Activated CD4-positive, alpha-beta T cell treated with anti-CD3 and anti-CD28 coated beads, Interleukin-2, amount 10 ng/mL, durations not matched to agents 24 days and 14 days (primary cell): ENCODE measurements at regions not wholly inside any gene's neighbourhood (a gene's known extent, or its start where the extent isn't known, plus 50 kb on each side); places are given as distances from the start of the nearest gene placed in this dataset.
"Not testable (repeated sequence)": the region's sequence is repeated elsewhere in the genome, so short reads cannot be mapped to it uniquely, and the experiment has no call there.

Experiments
- DNase-seq: peaks from one replicate; pipeline ENCODE4 v3.0.0; 2022
- H3K27ac Mint-ChIP-seq: one replicate; pipeline ENCODE4 v1.8.0; 2022; ENCODE audit warnings: mild to moderate bottlenecking, mixed read lengths
- H3K27me3 Mint-ChIP-seq: one replicate; pipeline ENCODE4 v1.8.0; 2022; ENCODE audit warnings: mixed read lengths
- H3K36me3 Mint-ChIP-seq: one replicate; pipeline ENCODE4 v1.8.0; 2022; ENCODE audit warnings: low read depth, mild to moderate bottlenecking, mixed read lengths
- H3K4me1 Mint-ChIP-seq: one replicate; pipeline ENCODE4 v1.8.0; 2021; ENCODE audit warnings: mixed read lengths
- H3K4me3 Mint-ChIP-seq: one replicate; pipeline ENCODE4 v1.8.0; 2022; ENCODE audit warnings: mild to moderate bottlenecking, moderate library complexity, mixed read lengths
- H3K9me3 Mint-ChIP-seq: one replicate; pipeline ENCODE4 v1.8.0; 2021; ENCODE audit warnings: mixed read lengths
- intact Hi-C: fragments of 100-400 bp; cut with micrococcal nuclease; formaldehyde crosslinking; loops from one replicate; pipeline ENCODE4 v1.15.1; 2023

- Mint-ChIP-seq H3K27me3 (peaks cover 4% of the 10 kb centered on the region), H3K4me3 (no peak overlapping the region), H3K27ac (no peak overlapping the region), H3K36me3 (no peaks in the 10 kb centered on the region), H3K4me1 (no peaks in the 10 kb centered on the region), H3K9me3 (no peaks in the 10 kb centered on the region)
- no peak for DNase-seq
- intact Hi-C loops = no loop called here
These were observed 143.7 kb upstream of the NRP1 start for GRCh38 chr10:33478089-33478674.

GRCh38 chr10:33477291-33478088, 143.0 kb upstream of the NRP1 start:
- no peaks in the 10 kb centered on the region for H3K4me1 Mint-ChIP-seq
- DNase-seq = no peak
- H3K27me3 Mint-ChIP-seq = peaks cover 1% of the 10 kb centered on the region
- no peaks in the 10 kb centered on the region for H3K36me3 Mint-ChIP-seq
- no peak overlapping the region for H3K27ac Mint-ChIP-seq
- H3K4me3 Mint-ChIP-seq = no peak overlapping the region
- H3K9me3 Mint-ChIP-seq = no peaks in the 10 kb centered on the region
- intact Hi-C loops = no loop called here

- DNase-seq = no peak
- Mint-ChIP-seq H3K36me3 (no peaks in the 10 kb centered on the region), H3K4me1 (no peaks in the 10 kb centered on the region), H3K27ac (no peak overlapping the region), H3K9me3 (peaks cover 6% of the 10 kb centered on the region), H3K27me3 (peaks cover 5% of the 10 kb centered on the region), H3K4me3 (no peak overlapping the region)
- intact Hi-C loops = no loop called here
These were observed 142.3 kb upstream of the NRP1 start for GRCh38 chr10:33476757-33477273.

- Mint-ChIP-seq H3K27me3 (peaks cover 5% of the 10 kb centered on the region), H3K36me3 (no peaks in the 10 kb centered on the region), H3K4me1 (no peaks in the 10 kb centered on the region), H3K27ac (no peak overlapping the region), H3K9me3 (peaks cover 6% of the 10 kb centered on the region), H3K4me3 (no peak overlapping the region)
- intact Hi-C loops = no loop called here
- no peak for DNase-seq
These were observed 139.2 kb upstream of the NRP1 start for GRCh38 chr10:33473688-33474087.

GRCh38 chr10:33468006-33468405, 133.5 kb upstream of the NRP1 start:
- not testable (repeated sequence) for H3K4me1 Mint-ChIP-seq, H3K4me3 Mint-ChIP-seq

GRCh38 chr10:33465747-33466146, 131.3 kb upstream of the NRP1 start:
- H3K36me3 Mint-ChIP-seq = no peaks in the 10 kb centered on the region
- H3K27ac Mint-ChIP-seq = no peak overlapping the region
- no peak overlapping the region for H3K4me3 Mint-ChIP-seq
- no peak for DNase-seq
- intact Hi-C loops = no loop called here
- H3K27me3 Mint-ChIP-seq = peaks cover 2% of the 10 kb centered on the region
- no peaks in the 10 kb centered on the region for H3K4me1 Mint-ChIP-seq
- H3K9me3 Mint-ChIP-seq = no peaks in the 10 kb centered on the region

More at GRCh38 chr10:33468006-33468405, 133.5 kb upstream of the NRP1 start:
- H3K27me3 Mint-ChIP-seq, intact Hi-C loops, H3K9me3 Mint-ChIP-seq, H3K36me3 Mint-ChIP-seq, H3K27ac Mint-ChIP-seq, DNase-seq: not testable (repeated sequence)

GRCh38 chr10:33463011-33463410, 128.5 kb upstream of the NRP1 start:
- intact Hi-C loops = no loop called here
- no peak for DNase-seq
- Mint-ChIP-seq H3K9me3 (no peaks in the 10 kb centered on the region), H3K4me1 (no peaks in the 10 kb centered on the region), H3K27me3 (peaks cover 2% of the 10 kb centered on the region), H3K4me3 (no peak overlapping the region), H3K36me3 (no peaks in the 10 kb centered on the region), H3K27ac (no peak overlapping the region)

GRCh38 chr10:33461295-33461640, 126.8 kb upstream of the NRP1 start:
- no peak for DNase-seq
- intact Hi-C loops = no loop called here
- H3K27me3 Mint-ChIP-seq = no peaks in the 10 kb centered on the region
- no peaks in the 10 kb centered on the region for H3K4me1 Mint-ChIP-seq
- H3K36me3 Mint-ChIP-seq = no peaks in the 10 kb centered on the region
- no peaks in the 10 kb centered on the region for H3K9me3 Mint-ChIP-seq
- no peak overlapping the region for H3K27ac Mint-ChIP-seq
- H3K4me3 Mint-ChIP-seq = no peak overlapping the region

GRCh38 chr10:33460505-33461294, 126.2 kb upstream of the NRP1 start:
- no peak overlapping the region for H3K4me3 Mint-ChIP-seq
- H3K27me3 Mint-ChIP-seq = no peaks in the 10 kb centered on the region
- H3K27ac Mint-ChIP-seq = no peak overlapping the region
- no peaks in the 10 kb centered on the region for H3K36me3 Mint-ChIP-seq
- H3K9me3 Mint-ChIP-seq = no peaks in the 10 kb centered on the region
- no peak for DNase-seq
- no peaks in the 10 kb centered on the region for H3K4me1 Mint-ChIP-seq
- intact Hi-C loops = no loop called here

- H3K9me3 Mint-ChIP-seq = no peaks in the 10 kb centered on the region
- no peak for DNase-seq
- no peak overlapping the region for H3K4me3 Mint-ChIP-seq
- H3K4me1 Mint-ChIP-seq = no peaks in the 10 kb centered on the region
- intact Hi-C loops = no loop called here
- no peak overlapping the region for H3K27ac Mint-ChIP-seq
- no peaks in the 10 kb centered on the region for H3K36me3 Mint-ChIP-seq
- H3K27me3 Mint-ChIP-seq = no peaks in the 10 kb centered on the region
These were observed 125.1 kb upstream of the NRP1 start for GRCh38 chr10:33459602-33460001.

GRCh38 chr10:33455029-33455428, 120.6 kb upstream of the NRP1 start:
- Mint-ChIP-seq H3K27ac (no peak overlapping the region), H3K9me3 (no peaks in the 10 kb centered on the region), H3K27me3 (peaks cover 5% of the 10 kb centered on the region), H3K4me3 (no peak overlapping the region), H3K4me1 (no peaks in the 10 kb centered on the region), H3K36me3 (no peaks in the 10 kb centered on the region)
- intact Hi-C loops = no loop called here
- no peak for DNase-seq

GRCh38 chr10:33454554-33454953, 120.1 kb upstream of the NRP1 start:
- Mint-ChIP-seq H3K36me3 (no peaks in the 10 kb centered on the region), H3K4me3 (no peak overlapping the region), H3K27me3 (peaks cover 5% of the 10 kb centered on the region), H3K4me1 (no peaks in the 10 kb centered on the region), H3K27ac (no peak overlapping the region), H3K9me3 (no peaks in the 10 kb centered on the region)
- intact Hi-C loops = no loop called here
- DNase-seq = no peak

GRCh38 chr10:33453081-33454025, 118.9 kb upstream of the NRP1 start:
- no peak for DNase-seq
- no peaks in the 10 kb centered on the region for H3K36me3 Mint-ChIP-seq
- H3K27ac Mint-ChIP-seq = no peak overlapping the region
- H3K9me3 Mint-ChIP-seq = no peaks in the 10 kb centered on the region
- no peaks in the 10 kb centered on the region for H3K4me1 Mint-ChIP-seq
- intact Hi-C loops = no loop called here
- no peak overlapping the region for H3K4me3 Mint-ChIP-seq
- H3K27me3 Mint-ChIP-seq = peaks cover 11% of the 10 kb centered on the region
